8988T (cell line): ENCODE measurements at regions not wholly inside any gene's neighbourhood (a gene's known extent, or its start where the extent isn't known, plus 50 kb on each side); places are given as distances from the start of the nearest gene placed in this dataset.
"Not testable (repeated sequence)": the region's sequence is repeated elsewhere in the genome, so short reads cannot be mapped to it uniquely, and the experiment has no call there.

ENCODE experiments used
- DNase-seq: peaks from one replicate; pipeline ENCODE4 v3.0.0; 2011

DNA sequence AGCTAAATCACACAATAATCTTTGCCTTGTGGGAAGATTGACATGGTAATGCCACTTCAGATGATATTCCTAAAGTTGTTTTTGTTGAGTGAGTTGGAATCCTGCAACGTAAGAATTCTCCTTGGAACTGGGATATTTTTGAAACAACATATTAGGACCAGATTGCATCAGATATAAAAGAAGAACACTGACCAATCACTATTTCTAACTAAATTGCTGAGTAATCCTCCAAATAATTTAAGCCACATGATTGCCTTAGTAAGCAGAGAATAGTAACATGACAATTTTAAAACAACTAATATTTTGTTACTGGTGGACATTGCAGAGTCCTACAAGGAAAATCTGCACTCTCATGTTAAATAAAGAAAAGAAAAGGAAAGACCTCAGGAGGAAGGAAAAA lies 353.9 kb upstream of the LMCD1 start:
- no peak for DNase-seq

- no peak for DNase-seq
Observed at GRCh38 chr3:8152821-8153418, 348.7 kb upstream of the LMCD1 start.

GRCh38 chr3:8153800-8154199 lies 347.8 kb upstream of the LMCD1 start:
- DNase-seq = no peak

GRCh38 chr3:8154617-8155016 lies 347.0 kb upstream of the LMCD1 start:
- no peak for DNase-seq

GRCh38 chr3:8156138-8156537 lies 345.5 kb upstream of the LMCD1 start:
- no peak for DNase-seq

GRCh38 chr3:8156831-8157230 lies 344.8 kb upstream of the LMCD1 start:
- no peak for DNase-seq

DNA sequence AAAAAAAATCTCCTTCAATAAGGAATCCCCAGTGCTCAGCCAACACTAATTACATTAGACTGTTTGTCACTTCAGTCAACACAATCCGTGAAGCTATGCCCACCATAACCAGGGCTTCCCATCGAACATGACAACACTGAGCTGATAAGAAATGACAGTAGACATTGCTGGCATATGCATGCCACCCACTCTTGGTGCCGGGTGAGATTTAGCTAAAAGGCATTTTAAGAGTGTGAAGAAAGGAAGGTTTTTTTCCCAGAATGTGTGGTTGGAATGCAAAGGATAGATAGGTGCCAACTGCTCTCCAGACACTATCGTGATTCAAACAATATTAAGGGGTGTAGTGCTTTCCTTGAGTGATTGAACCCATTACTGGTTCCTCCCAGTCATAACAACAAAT lies 344.0 kb upstream of the LMCD1 start:
- no peak for DNase-seq

- DNase-seq = no peak
Observed at GRCh38 chr3:8164145-8164544, 337.5 kb upstream of the LMCD1 start.

- DNase-seq = no peak
Observed at GRCh38 chr3:8166014-8166413, 335.6 kb upstream of the LMCD1 start.

DNA sequence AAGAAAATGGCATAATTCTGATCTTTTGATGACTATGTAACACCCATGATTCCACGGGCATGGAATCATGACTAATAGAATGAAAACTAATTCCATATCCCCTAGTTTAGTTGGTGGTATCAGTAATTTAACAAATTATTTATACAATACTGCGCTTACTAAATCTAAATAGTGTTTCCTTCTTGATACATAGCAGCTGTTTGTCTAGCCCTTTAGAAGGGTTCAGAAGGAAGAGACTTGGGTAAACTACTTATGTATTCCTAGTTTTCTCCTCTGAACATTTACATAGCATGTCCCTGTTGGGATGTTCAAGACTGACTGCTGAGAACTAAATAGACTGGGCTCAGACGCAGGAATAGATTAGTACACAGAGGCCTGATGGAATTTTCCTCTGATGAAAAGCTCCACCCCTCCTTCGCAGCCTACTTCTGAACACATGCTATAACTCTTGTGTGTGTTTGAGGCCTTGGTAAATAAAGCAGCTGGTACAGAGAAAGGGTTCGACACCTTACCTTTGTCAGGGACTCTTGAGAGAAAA lies 330.6 kb upstream of the LMCD1 start:
- DNase-seq = no peak

GRCh38 chr3:8173892-8174291 lies 327.7 kb upstream of the LMCD1 start:
- no peak for DNase-seq

GRCh38 chr3:8176759-8177483 lies 324.7 kb upstream of the LMCD1 start:
- DNase-seq = not testable (repeated sequence)

DNA sequence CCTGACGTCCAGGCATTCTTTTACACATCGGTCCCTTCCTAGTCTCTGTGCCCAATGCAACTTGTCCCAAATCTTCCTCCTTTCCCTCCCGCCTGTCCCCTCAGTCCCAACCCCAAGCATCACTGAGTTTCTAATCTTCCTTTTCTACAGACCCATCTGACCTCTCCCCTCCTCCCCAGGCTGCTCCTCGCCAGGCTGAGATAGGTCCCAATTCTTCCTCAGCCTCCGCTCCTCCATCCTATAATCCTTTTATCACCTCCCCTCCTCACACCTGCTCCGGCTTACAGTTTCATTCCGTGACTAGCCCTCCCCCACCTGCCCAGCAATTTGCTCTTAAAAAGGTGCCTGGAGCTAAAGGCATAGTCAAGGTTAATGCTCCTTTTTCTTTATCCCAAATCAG lies 323.1 kb upstream of the LMCD1 start:
- DNase-seq = not testable (repeated sequence)

DNA sequence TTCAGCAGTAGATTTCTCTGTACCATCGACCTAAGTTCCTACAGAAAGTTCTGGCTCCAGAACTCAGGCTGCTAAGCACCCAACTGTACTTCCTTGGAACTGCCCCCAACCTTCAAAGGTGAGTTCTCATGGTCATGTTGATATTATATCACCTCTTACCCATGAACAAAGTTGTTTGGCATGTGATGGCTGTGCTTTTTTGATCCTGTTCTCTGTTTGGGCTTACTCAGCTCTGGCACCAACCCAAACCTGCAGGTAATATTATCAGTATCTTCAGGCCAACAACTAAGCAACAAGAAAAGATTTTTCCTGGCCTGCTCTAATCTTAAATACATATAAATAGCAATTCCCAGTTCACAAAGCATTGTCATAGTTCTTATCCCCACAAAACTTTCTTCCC lies 318.7 kb upstream of the LMCD1 start:
- DNase-seq = no peak

GRCh38 chr3:8183627-8184026 lies 318.0 kb upstream of the LMCD1 start:
- no peak for DNase-seq

DNA sequence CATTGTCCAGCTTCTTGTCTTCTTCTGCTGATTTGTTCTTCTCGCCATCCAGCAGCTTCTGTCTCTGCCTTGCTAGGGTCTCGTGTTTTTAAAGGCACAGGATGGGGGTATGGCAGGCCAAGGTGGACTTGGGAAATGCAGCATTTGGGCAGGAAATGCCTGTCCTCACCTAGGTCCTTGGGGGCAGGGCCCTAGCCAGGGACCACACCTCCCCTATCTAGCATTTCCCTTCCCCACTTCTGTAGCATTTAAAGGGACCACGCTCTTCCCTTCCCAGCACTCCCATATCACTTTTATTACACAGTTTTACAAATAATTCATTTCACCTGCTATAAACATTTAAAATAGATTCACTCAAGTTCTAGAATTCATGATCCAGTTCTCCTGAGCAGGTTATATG lies 315.4 kb upstream of the LMCD1 start:
- DNase-seq = no peak

- DNase-seq = no peak
Observed at GRCh38 chr3:8187996-8188395, 313.6 kb upstream of the LMCD1 start.

GRCh38 chr3:8189051-8189450 lies 312.6 kb upstream of the LMCD1 start:
- DNase-seq = no peak

DNA sequence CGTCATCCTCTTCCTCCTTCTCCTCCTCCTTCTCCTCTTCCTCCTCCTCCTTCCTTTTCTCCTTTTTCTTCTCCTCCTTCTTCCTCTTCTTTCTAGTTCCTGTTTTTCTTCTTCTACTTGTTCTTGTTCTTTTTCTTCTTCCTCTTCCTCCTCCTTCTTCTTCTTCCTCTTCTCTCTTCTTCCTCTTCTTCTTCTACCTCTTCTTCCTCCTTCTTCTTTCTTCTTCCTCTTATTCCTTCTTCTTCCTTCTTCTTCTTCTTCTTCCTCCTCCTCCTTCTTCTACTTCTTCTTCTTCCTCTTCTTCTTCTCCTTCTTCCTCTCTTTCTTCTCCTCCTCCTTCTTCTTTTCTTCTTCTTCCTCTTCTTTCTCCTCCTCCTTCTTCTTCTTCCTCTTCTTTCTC lies 310.2 kb upstream of the LMCD1 start:
- DNase-seq = no peak

- DNase-seq = no peak
Observed at GRCh38 chr3:8197384-8197783, 304.2 kb upstream of the LMCD1 start.

GRCh38 chr3:8198605-8199004 lies 303.0 kb upstream of the LMCD1 start:
- no peak for DNase-seq

GRCh38 chr3:8200996-8201395 lies 300.6 kb upstream of the LMCD1 start:
- DNase-seq = no peak

DNA sequence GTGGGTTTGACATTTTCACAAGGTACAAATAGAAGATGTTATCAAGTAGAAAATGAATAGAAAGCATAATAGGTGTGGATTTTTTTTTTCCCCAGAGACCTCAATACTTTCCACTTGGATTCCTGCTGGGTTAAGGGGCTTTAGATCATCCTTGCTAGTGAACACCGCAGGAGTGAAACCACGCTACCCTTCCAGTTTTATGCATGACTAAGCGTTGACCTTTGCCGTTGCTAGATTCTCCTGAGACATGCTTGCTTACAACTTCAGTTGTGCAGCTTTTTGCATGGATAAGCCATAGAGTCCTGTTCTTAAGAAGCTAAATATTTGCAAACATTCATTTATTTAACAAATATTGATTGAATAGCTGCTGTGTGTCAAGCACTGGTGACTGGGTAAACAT lies 299.7 kb upstream of the LMCD1 start:
- no peak for DNase-seq

GRCh38 chr3:8204331-8204730 lies 297.3 kb upstream of the LMCD1 start:
- DNase-seq = no peak
